GM21526 (cell line): ENCODE measurements at regions not wholly inside any gene's neighbourhood (a gene's known extent, or its start where the extent isn't known, plus 50 kb on each side); places are given as distances from the start of the nearest gene placed in this dataset.

Experiments
- ATAC-seq: cut with Tn5 transposase; IDR thresholded peaks from one replicate; pipeline ENCODE4 v1.9.1; 2021; ENCODE audit warnings: moderate library complexity; ENCODE audit not compliant: unreplicated experiment, low FRiP score

GRCh38 chr14:53529519-53529918 is 376.4 kb upstream of the DDHD1 start:
- no peak for ATAC-seq

GRCh38 chr14:53528185-53528671 is 375.1 kb upstream of the DDHD1 start:
- no peak for ATAC-seq

- ATAC-seq: no peak
Measured at GRCh38 chr14:53526200-53526599, 373.1 kb upstream of the DDHD1 start.

GRCh38 chr14:53525608-53526007 is 372.5 kb upstream of the DDHD1 start:
- no peak for ATAC-seq

GRCh38 chr14:53524391-53524790 is 371.3 kb upstream of the DDHD1 start:
- no peak for ATAC-seq

GRCh38 chr14:53523226-53523625 is 370.1 kb upstream of the DDHD1 start:
- no peak for ATAC-seq

GRCh38 chr14:53520078-53520928 is 367.2 kb upstream of the DDHD1 start:
- no peak for ATAC-seq

GRCh38 chr14:53519137-53519536 is 366.0 kb upstream of the DDHD1 start:
- ATAC-seq: no peak

GRCh38 chr14:53517270-53517960 is 364.3 kb upstream of the DDHD1 start:
- no peak for ATAC-seq

- no peak for ATAC-seq
Measured at GRCh38 chr14:53516261-53516774, 363.2 kb upstream of the DDHD1 start.

GRCh38 chr14:53515276-53515675 is 362.2 kb upstream of the DDHD1 start:
- no peak for ATAC-seq

- ATAC-seq: no peak
Measured at GRCh38 chr14:53514197-53514596, 361.1 kb upstream of the DDHD1 start.

GRCh38 chr14:53510281-53510912 is 357.3 kb upstream of the DDHD1 start:
- no peak for ATAC-seq

- no peak for ATAC-seq
Measured at GRCh38 chr14:53509276-53510244, 356.4 kb upstream of the DDHD1 start.

- ATAC-seq: no peak
Measured at GRCh38 chr14:53501361-53502211, 348.5 kb upstream of the DDHD1 start.

GRCh38 chr14:53500191-53500590 is 347.1 kb upstream of the DDHD1 start:
- ATAC-seq: no peak

- ATAC-seq: no peak
Measured at GRCh38 chr14:53496668-53497067, 343.5 kb upstream of the DDHD1 start.

- ATAC-seq: no peak
Measured at GRCh38 chr14:53495846-53496343, 342.8 kb upstream of the DDHD1 start.

GRCh38 chr14:53494587-53494986 is 341.5 kb upstream of the DDHD1 start:
- ATAC-seq: no peak
